Central memory CD8-positive, alpha-beta T cell (primary cell): ENCODE measurements at regions not wholly inside any gene's neighbourhood (a gene's known extent, or its start where the extent isn't known, plus 50 kb on each side); places are given as distances from the start of the nearest gene placed in this dataset.

ENCODE experiments used
- ATAC-seq: fragments of 150-1000 bp; cut with Tn5 transposase; replicated peaks from 2 replicates; pipeline ENCODE4 v1.10.0; 2022; ENCODE audit warnings: mild to moderate bottlenecking, moderate FRiP score, moderate number of reproducible peaks; ENCODE audit not compliant: poor library complexity, severe bottlenecking; ENCODE audit errors: extremely low read depth
- DNase-seq, 2 donors: peaks; one replicate each; pipeline ENCODE4 v3.0.0; 2021; ENCODE audit warnings: low spot score in 2 of 2
- H3K27ac Mint-ChIP-seq: one replicate; pipeline ENCODE4 v1.8.0; 2022; ENCODE audit warnings: low read depth, mild to moderate bottlenecking, moderate library complexity, mixed read lengths
- H3K27me3 Mint-ChIP-seq: one replicate; pipeline ENCODE4 v1.8.0; 2022; ENCODE audit warnings: mixed read lengths
- H3K36me3 Mint-ChIP-seq: one replicate; pipeline ENCODE4 v1.8.0; 2022; ENCODE audit warnings: mild to moderate bottlenecking, moderate library complexity, mixed read lengths; ENCODE audit not compliant: insufficient read depth
- H3K4me1 Mint-ChIP-seq: one replicate; pipeline ENCODE4 v1.8.0; 2022; ENCODE audit warnings: mixed read lengths
- H3K4me3 Mint-ChIP-seq: one replicate; pipeline ENCODE4 v1.8.0; 2022; ENCODE audit warnings: mild to moderate bottlenecking, moderate library complexity, mixed read lengths
- H3K9me3 Mint-ChIP-seq: one replicate; pipeline ENCODE4 v1.8.0; 2022; ENCODE audit warnings: mixed read lengths

DNA sequence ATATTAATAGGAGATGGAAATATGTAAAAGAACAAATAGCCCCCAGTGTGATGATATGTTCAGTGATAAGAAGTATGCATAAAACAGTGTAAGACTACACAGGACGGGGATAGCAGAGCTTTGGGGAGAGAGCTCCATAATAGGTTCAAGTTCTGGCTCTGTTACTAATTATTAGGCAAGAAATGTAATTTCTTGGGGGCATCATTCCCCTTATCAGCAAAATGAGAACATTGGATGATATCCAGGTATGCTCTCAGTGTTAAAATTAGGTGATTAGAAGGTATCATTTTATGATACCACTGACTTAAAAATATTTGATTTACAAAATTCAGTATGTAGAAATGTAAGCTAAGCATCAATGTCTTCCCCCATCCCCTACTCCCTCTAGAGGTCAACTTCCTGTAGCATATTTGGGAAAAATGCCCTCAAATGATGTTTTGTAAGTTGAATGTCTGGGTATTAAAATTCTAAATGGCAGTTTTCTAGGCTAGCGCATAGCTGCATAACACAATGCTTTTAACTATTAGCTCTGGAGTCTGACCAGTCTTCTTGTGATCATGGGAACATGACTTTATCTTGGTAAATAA, 585.7 kb upstream of the CAMK1G start:
- Mint-ChIP-seq H3K27me3 (peaks cover 15% of the 10 kb centered on the region), H3K27ac (no peak overlapping the region), H3K4me3 (no peak overlapping the region), H3K9me3 (no peaks in the 10 kb centered on the region), H3K36me3 (no peaks in the 10 kb centered on the region), H3K4me1 (no peaks in the 10 kb centered on the region)
- no peak for ATAC-seq
- no peak for DNase-seq

DNA sequence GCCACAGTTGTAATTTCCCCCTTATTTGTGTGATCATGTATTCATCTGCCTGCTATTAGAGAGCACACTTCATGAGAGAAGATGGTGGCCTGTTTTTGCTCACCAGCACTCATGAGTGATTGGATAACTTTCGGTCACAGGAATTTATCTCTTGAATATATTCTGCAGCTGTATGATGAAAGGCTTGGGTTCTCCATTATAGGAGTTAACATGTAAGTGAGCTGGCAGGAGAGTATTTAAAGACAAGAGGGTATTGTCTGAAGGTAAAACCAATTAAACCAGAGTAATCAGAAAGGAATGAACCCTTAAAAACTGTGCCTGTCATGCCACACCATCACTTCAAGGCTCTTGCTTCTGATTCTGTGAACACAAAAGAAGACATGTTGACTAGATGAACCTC, 574.9 kb upstream of the CAMK1G start:
- ATAC-seq, result no peak
- Mint-ChIP-seq H3K4me3 (no peak overlapping the region), H3K9me3 (no peaks in the 10 kb centered on the region), H3K27me3 (no peaks in the 10 kb centered on the region), H3K27ac (no peak overlapping the region), H3K36me3 (no peaks in the 10 kb centered on the region), H3K4me1 (no peaks in the 10 kb centered on the region)
- no peak for DNase-seq

DNA sequence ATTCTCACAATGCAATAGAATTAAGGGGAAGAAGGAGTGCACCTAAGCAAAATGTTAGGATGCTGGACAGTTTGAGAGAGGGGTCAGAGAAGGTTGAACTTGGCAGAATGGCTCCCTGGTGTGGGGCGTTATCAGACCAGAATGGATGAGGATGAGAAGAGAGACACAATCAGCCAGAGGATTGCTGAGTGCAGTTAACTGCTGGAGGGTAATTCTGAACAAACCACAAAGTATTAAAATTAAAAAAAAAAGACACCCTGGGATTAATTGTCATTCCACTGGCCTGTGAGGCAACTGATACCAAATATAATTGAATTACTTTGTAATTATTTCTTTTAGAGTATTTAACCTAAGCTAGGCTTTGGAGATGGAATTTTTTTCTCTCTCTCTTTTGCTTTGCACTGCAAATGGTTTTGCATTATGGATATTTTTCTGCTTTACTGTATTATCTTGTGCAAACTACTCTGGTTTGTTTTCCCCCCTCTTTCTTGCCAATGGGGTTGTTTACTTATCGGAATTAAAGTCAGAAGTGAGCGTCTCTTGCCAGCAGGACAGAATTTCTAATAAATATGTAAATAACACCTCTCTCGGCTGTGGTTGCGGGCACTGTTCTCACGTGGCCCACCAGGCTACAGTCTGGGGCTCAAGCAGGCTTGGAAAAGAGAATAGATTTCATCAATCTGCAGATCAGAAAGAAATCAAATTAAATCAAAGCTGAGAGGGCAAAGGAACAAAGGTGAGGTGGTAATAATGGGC, 572.9 kb upstream of the CAMK1G start:
- H3K4me3 Mint-ChIP-seq, result no peak overlapping the region
- DNase-seq, result no peak
- H3K27ac Mint-ChIP-seq, result no peak overlapping the region
- H3K4me1 Mint-ChIP-seq, result no peaks in the 10 kb centered on the region
- H3K27me3 Mint-ChIP-seq, result no peaks in the 10 kb centered on the region
- H3K9me3 Mint-ChIP-seq, result no peaks in the 10 kb centered on the region
- no peaks in the 10 kb centered on the region for H3K36me3 Mint-ChIP-seq
- no peak for ATAC-seq

DNA sequence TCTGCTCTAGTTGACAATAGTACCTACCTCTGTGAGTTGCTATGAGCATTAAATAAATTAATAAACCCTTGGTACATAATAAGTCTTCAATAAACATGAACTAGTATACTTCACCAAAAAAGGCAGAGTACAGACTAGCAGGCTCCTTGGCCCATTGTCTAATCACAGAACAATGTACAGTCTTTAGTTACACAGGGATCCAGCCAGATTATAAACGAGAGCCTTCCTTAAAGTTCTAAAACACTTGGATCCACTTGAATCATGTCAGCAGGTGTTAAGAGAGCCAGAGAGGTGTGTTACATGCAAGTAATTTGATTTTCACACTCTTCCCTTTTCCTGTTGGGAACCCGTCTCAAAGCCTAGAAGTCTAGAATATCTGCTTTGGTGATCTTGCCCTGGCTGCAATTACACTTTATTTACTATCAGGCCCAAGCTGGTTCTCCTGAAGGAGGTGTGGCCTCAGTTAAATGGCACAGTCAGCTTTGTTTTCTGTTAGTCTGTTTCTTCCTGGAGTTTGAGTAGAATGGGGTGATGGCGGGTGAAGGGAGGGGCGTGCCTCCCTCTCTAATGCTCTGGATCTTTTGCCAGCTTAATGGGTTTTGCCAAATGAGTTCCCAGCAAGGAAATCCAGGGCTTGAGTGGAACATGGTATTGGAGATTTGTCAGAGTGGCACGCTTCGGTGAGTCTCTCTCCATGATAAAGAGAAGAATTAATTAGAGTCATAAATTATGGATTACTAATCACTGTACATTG, 570.9 kb upstream of the CAMK1G start:
- H3K9me3 Mint-ChIP-seq, result no peaks in the 10 kb centered on the region
- no peaks in the 10 kb centered on the region for H3K27me3 Mint-ChIP-seq

DNA sequence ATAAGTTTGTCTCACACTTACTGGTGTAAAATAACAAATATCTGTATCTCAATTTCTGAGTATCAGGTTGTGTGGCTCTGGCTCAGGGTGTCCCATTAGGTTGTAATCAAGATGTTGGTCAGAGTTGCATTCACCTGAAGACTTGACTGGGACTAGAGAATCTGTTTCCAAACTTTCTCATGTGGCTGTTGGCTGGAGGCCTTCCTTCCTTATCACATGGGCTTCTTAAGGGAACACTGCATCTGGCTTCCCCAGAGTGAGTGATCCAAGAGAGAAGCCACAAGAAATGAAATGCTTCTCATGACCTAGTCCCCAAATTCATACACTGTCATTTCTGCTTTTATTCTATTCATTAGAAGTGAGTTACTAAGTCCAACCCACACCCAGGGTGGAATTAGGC, 568.4 kb upstream of the CAMK1G start:
- no peak overlapping the region for H3K27ac Mint-ChIP-seq
- ATAC-seq, result no peak
- no peak overlapping the region for H3K4me3 Mint-ChIP-seq
- no peaks in the 10 kb centered on the region for H3K4me1 Mint-ChIP-seq
- H3K36me3 Mint-ChIP-seq, result no peaks in the 10 kb centered on the region
- no peaks in the 10 kb centered on the region for H3K27me3 Mint-ChIP-seq
- DNase-seq, result no peak
- H3K9me3 Mint-ChIP-seq, result no peaks in the 10 kb centered on the region

More for the DNA sequence above, 570.9 kb upstream of the CAMK1G start:
- H3K4me1 Mint-ChIP-seq, result no peaks in the 10 kb centered on the region
- H3K4me3 Mint-ChIP-seq, result no peak overlapping the region
- no peak for ATAC-seq
- DNase-seq, result no peak
- H3K27ac Mint-ChIP-seq, result no peak overlapping the region
- H3K36me3 Mint-ChIP-seq, result no peaks in the 10 kb centered on the region

DNA sequence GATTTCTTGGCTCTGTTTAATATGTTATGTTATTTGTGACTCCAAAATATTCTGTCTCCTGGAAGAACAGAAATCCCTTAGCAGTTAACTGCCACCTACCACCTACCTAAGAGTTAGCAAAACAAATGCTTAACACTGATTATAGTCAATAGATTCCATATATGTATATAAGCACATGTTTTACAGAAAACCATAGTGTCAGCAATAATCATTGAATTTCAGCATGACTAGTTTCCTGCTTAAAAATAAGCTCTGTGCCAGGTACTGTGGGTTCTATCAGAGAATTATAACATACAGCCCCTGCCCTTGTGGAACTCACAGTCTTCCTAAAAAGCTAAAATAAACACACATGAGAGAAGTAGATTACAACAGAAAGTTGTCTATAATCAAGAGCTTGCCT, 561.9 kb upstream of the CAMK1G start:
- Mint-ChIP-seq H3K4me1 (no peaks in the 10 kb centered on the region), H3K27me3 (no peaks in the 10 kb centered on the region), H3K36me3 (no peaks in the 10 kb centered on the region), H3K27ac (no peak overlapping the region), H3K4me3 (no peak overlapping the region), H3K9me3 (no peaks in the 10 kb centered on the region)
- no peak for DNase-seq
- ATAC-seq, result no peak

DNA sequence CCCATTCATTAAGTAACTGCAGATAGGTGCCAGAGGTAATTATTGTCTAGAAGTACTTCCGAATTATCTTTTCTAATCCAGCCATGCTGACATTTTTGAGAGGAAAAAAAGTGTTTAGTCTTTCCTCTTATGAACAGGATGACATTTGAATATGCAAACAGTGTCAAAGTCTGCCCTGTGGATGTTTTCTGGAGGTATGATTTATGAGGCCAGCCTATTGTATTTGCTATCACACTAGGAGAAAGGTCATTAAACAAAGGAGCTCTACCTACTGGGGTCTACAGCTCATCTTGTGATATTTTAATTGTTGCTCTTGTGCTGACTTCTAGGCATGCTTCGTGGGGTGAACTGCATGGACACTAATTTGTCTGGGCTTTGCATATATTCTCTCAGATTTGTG, 559.7 kb upstream of the CAMK1G start:
- DNase-seq (no peak), ATAC-seq (no peak)
- H3K27ac Mint-ChIP-seq, result no peak overlapping the region
- H3K27me3 Mint-ChIP-seq, result no peaks in the 10 kb centered on the region
- H3K36me3 Mint-ChIP-seq, result no peaks in the 10 kb centered on the region
- no peaks in the 10 kb centered on the region for H3K4me1 Mint-ChIP-seq
- H3K4me3 Mint-ChIP-seq, result no peak overlapping the region
- H3K9me3 Mint-ChIP-seq, result no peaks in the 10 kb centered on the region

DNA sequence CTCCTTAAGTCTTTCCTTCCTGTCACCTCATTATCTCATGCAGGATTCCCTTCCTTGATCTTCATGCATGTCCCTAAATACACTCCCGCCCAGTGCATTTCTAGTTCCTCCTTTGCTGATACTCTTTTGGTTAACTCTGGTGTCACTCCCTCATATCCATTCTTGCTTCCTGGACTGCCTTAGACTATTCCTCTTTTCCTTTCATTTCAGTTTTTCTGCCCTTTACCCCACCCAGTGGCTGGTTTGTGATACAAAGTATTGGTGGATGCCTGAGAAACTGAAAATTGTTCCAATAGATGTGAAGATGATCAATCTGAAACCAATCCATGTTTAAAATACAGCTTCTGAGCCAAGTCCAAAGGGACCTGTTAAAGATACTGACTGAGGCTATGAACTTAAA, 553.8 kb upstream of the CAMK1G start:
- no peaks in the 10 kb centered on the region for H3K4me1 Mint-ChIP-seq
- no peaks in the 10 kb centered on the region for H3K9me3 Mint-ChIP-seq
- no peaks in the 10 kb centered on the region for H3K36me3 Mint-ChIP-seq
- ATAC-seq, result no peak
- H3K27me3 Mint-ChIP-seq, result peaks cover 36% of the 10 kb centered on the region
- no peak overlapping the region for H3K4me3 Mint-ChIP-seq
- DNase-seq, result no peak
- no peak overlapping the region for H3K27ac Mint-ChIP-seq

DNA sequence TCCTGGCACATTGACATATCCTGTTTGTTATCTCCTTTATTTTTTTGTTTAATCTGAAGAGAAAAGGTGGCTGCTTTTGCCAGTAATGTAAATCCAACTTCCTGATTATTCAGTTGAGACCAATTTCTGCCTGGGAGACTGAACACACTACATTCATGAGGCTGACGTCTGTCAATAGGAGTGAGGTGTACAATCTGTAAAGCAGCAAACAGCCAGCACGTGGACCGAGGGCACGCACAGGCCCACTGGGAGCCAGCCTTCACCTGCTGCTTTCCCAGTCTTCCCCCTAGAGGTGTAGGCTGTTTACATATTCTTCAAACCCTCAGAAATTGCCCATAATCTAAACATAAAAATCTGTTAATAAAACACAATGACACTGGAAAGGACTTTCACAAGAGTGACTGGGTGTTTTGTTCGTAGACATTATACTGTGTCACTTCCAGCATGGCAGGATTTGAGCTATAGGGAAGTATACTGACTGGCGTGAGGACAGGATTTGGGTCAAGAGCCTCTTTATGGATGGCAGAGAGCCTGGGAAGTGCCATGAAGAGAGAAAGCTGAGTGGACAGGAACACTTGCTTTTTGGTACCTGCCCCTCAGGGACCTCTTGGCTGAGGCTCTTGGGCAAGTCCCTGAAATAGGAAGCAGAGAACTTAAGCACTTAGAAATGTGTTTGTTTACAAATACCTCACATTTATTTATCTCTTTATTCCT, 552.9 kb upstream of the CAMK1G start:
- ATAC-seq (no peak), DNase-seq (no peak)
- H3K9me3 Mint-ChIP-seq, result no peaks in the 10 kb centered on the region
- no peaks in the 10 kb centered on the region for H3K4me1 Mint-ChIP-seq
- H3K27ac Mint-ChIP-seq, result no peak overlapping the region
- H3K36me3 Mint-ChIP-seq, result no peaks in the 10 kb centered on the region
- H3K27me3 Mint-ChIP-seq, result peaks cover 36% of the 10 kb centered on the region
- H3K4me3 Mint-ChIP-seq, result no peak overlapping the region

DNA sequence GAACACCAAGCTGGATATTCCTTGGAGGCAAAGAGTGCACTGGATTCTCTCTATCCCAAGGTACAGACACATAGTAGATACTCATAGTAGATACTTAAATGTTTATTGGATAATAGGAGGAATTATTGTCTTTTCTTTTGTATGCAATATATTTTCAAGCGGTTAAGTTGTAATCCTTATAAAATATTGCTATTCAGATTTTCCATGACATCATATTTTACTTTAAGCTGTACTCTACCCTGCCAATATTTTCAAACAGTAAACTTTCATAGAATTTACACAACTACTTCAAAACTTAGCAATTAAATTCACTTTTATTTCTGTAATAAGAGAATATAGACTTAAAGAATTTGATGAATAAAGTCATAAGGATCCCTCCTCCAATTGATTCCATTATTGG, 546.5 kb upstream of the CAMK1G start:
- no peak for DNase-seq
- H3K4me3 Mint-ChIP-seq, result no peak overlapping the region
- no peaks in the 10 kb centered on the region for H3K9me3 Mint-ChIP-seq
- H3K27me3 Mint-ChIP-seq, result peaks cover 7% of the 10 kb centered on the region
- H3K36me3 Mint-ChIP-seq, result no peaks in the 10 kb centered on the region
- no peaks in the 10 kb centered on the region for H3K4me1 Mint-ChIP-seq
- ATAC-seq, result no peak
- H3K27ac Mint-ChIP-seq, result no peak overlapping the region

DNA sequence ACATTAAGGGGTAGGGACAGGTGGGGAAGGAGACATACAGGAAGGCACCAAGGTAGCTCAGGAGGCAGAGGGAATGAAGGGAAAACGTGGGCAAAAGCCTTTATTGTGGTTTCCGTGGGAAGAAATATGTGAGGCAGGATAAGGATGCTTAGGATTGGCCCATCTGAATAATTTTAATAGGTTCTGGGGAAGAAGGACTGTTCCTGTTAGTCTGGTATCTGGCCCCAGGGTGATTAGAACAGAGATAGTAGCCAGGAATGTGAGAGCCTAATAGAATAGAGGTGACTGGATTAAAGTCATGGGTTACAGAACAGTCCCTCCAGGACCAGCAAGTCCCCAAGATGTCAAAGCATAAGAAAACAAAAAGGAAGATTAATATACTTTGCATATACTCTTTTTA, 545.2 kb upstream of the CAMK1G start:
- H3K4me3 Mint-ChIP-seq, result no peak overlapping the region
- H3K9me3 Mint-ChIP-seq, result no peaks in the 10 kb centered on the region
- no peaks in the 10 kb centered on the region for H3K4me1 Mint-ChIP-seq
- no peak for DNase-seq
- no peaks in the 10 kb centered on the region for H3K36me3 Mint-ChIP-seq
- H3K27ac Mint-ChIP-seq, result no peak overlapping the region
- H3K27me3 Mint-ChIP-seq, result no peaks in the 10 kb centered on the region
- ATAC-seq, result no peak

DNA sequence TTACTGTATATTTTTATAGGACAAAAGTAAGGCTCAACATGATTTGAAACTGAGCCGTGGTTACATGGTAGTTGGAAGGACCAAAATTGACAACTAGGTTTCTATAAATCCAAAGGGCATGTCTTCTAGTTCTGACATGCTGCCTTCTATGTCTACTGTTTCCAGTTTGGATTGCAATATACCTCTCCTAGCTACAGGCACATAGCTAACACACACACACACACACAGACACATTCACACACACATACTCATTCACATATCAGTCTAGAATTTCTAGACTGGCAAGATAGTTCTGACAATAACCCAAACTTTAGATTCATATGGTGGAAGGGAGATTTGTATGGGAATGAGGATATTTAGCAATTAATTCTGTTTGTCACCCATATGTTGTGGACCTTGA, 544.8 kb upstream of the CAMK1G start:
- Mint-ChIP-seq H3K27me3 (no peaks in the 10 kb centered on the region), H3K4me3 (no peak overlapping the region), H3K27ac (no peak overlapping the region), H3K4me1 (no peaks in the 10 kb centered on the region), H3K9me3 (no peaks in the 10 kb centered on the region), H3K36me3 (no peaks in the 10 kb centered on the region)
- ATAC-seq (no peak), DNase-seq (no peak)
